Breast epithelium (tissue), 4 donors: ENCODE measurements at regions not wholly inside any gene's neighbourhood (a gene's known extent, or its start where the extent isn't known, plus 50 kb on each side); places are given as distances from the start of the nearest gene placed in this dataset.

Experiments
- DNase-seq, 2 donors: peaks; one replicate each; pipeline ENCODE4 v3.0.0-alpha.2; 2019; ENCODE audit warnings: low spot score in 2 of 2
- H3K27ac ChIP-seq, 2 donors: fragments of 200-600 bp; sonication (generic) in 1 of 2; one replicate each; pipeline ENCODE4 v1.5.1; 2016 to 2019; ENCODE audit warnings: mild to moderate bottlenecking in 1 of 2
- H3K27me3 ChIP-seq, 2 donors: fragments of 200-600 bp; sonication (generic) in 1 of 2; one replicate each; pipeline versions ENCODE4 v1.5.1 to v1.6.0; 2017 to 2019; ENCODE audit warnings: control low read depth in 1 of 2, mild to moderate bottlenecking in 1 of 2
- H3K36me3 ChIP-seq: fragments of 200-600 bp; one replicate; pipeline ENCODE4 v1.5.1; 2019
- H3K4me1 ChIP-seq, 2 donors: fragments of 200-600 bp; sonication (generic); one replicate each; pipeline ENCODE4 v1.5.1; 2016 to 2019; ENCODE audit warnings: control low read depth in 1 of 2
- H3K4me3 ChIP-seq, 3 donors: fragments of 200-600 bp; sonication (generic); 1 replicate in 2 of 3; 2 replicates in 1 of 3; pipeline ENCODE4 v1.5.1; 2016 to 2019; ENCODE audit warnings: mild to moderate bottlenecking in 3 of 3, moderate library complexity in 2 of 3
- H3K9me3 ChIP-seq, 2 donors: fragments of 200-600 bp; sonication (generic) in 1 of 2; one replicate each; pipeline ENCODE4 v1.5.1; 2016 to 2019; ENCODE audit warnings: control low read depth in 1 of 2
- CTCF ChIP-seq, 3 donors: fragments of 450-650 bp; IDR thresholded peaks; one replicate each; pipeline ENCODE4 v1.5.1; 2016 to 2017; ENCODE audit warnings: antibody characterized with exemption in 3 of 3, mild to moderate bottlenecking in 3 of 3, moderate library complexity in 3 of 3
- POLR2A ChIP-seq: fragments of 450-650 bp; IDR thresholded peaks from one replicate; pipeline ENCODE4 v1.6.1; 2016; ENCODE audit warnings: antibody characterized with exemption, mild to moderate bottlenecking, moderate library complexity
- POLR2AphosphoS5 ChIP-seq, 3 donors: sonication (generic); formaldehyde crosslinking; IDR thresholded peaks; one replicate each; pipeline ENCODE4 v1.6.1; 2017; ENCODE audit warnings: antibody characterized with exemption in 3 of 3
- intact Hi-C: fragments of 100-400 bp; cut with DNase I; formaldehyde crosslinking; loops from one replicate; pipeline ENCODE4 v1.15.1; 2023; ENCODE audit warnings: low total_unique reads

DNA sequence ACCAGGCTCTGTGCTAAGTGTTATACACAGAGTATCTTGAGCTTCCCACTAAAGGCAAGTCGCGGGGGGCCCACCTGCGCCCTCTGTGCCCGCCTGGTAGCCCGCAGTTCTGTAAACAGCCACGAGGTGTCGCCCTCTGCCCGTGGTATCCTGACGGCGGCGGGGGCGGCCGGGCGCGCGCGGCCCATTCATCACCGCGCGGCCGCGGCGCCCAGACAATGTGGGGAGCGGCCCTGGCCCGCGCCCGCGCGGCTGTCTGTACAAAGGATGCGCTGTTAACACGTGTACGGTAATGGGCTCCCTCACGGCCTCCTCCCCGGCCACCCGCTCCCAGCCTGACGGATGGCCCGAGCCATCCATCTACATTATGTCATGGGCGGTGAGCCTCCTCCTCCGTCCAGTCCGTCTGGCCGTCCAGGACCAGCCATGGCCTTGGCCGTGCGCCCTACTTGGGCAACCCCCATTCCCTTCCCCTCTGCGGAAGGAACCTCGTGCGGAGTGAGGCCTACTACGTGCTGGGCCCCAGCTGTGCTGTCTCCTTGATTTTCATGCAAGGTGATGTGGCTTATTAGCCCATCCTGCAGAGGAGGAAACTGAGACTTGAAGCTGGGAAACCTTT is 99.4 kb downstream of the MIAT start:
- H3K27ac ChIP-seq = no peak overlapping the region

GRCh38 chr22:26757496-26757895 is 100.1 kb downstream of the MIAT start:
- H3K27me3 ChIP-seq = no peaks in the 10 kb centered on the region
- H3K4me1 ChIP-seq = no peaks in the 10 kb centered on the region
- no peaks in the 10 kb centered on the region for H3K9me3 ChIP-seq
- H3K4me3 ChIP-seq = no peak overlapping the region
- intact Hi-C loops = no loop called here
- H3K36me3 ChIP-seq = no peaks in the 10 kb centered on the region
- no peak overlapping the region for H3K27ac ChIP-seq
- TF ChIP-seq POLR2A = no peak
- no peak for TF ChIP-seq CTCF (IDR thresholded peaks at IDR 0.05)
- no peak for TF ChIP-seq POLR2AphosphoS5 (IDR thresholded peaks at IDR 0.05)
- DNase-seq = no peak

More for the DNA sequence above, 99.4 kb downstream of the MIAT start:
- H3K4me1 ChIP-seq = no peaks in the 10 kb centered on the region
- H3K36me3 ChIP-seq = no peaks in the 10 kb centered on the region
- peak overlapping the region; percentile 11 to 48 (median 28) for H3K4me3 ChIP-seq
- H3K27me3 ChIP-seq = no peaks in the 10 kb centered on the region
- intact Hi-C loops = no loop called here
- peak; percentile 21 to 62 for DNase-seq
- peaks cover 0 to 2% of the 10 kb centered on the region in 2 donors for H3K9me3 ChIP-seq
- TF ChIP-seq CTCF (IDR thresholded peaks at IDR 0.05) (peak in 2 of 3 donors; percentile 54 to 95), POLR2AphosphoS5 (IDR thresholded peaks at IDR 0.05) (no peak), POLR2A (no peak)

GRCh38 chr22:26762503-26763472 is 105.4 kb downstream of the MIAT start:
- no peak for TF ChIP-seq POLR2AphosphoS5 (IDR thresholded peaks at IDR 0.05)
- no peak for TF ChIP-seq CTCF (IDR thresholded peaks at IDR 0.05)
- TF ChIP-seq POLR2A = no peak
- Histone ChIP-seq H3K27ac (no peak overlapping the region), H3K36me3 (no peaks in the 10 kb centered on the region), H3K4me3 (no peak overlapping the region), H3K27me3 (no peaks in the 10 kb centered on the region), H3K4me1 (no peaks in the 10 kb centered on the region), H3K9me3 (no peaks in the 10 kb centered on the region)
- DNase-seq = no peak
- intact Hi-C loops = no loop called here

GRCh38 chr22:26763633-26764361 is 106.4 kb downstream of the MIAT start:
- Histone ChIP-seq H3K9me3 (no peaks in the 10 kb centered on the region), H3K27ac (no peak overlapping the region), H3K36me3 (no peaks in the 10 kb centered on the region), H3K4me1 (no peaks in the 10 kb centered on the region), H3K4me3 (no peak overlapping the region), H3K27me3 (no peaks in the 10 kb centered on the region)
- intact Hi-C loops = no loop called here
- TF ChIP-seq CTCF (IDR thresholded peaks at IDR 0.05) = no peak
- TF ChIP-seq POLR2AphosphoS5 (IDR thresholded peaks at IDR 0.05) = no peak
- TF ChIP-seq POLR2A = no peak
- DNase-seq = no peak
